H9 (cell line): ENCODE measurements at regions not wholly inside any gene's neighbourhood (a gene's known extent, or its start where the extent isn't known, plus 50 kb on each side); places are given as distances from the start of the nearest gene placed in this dataset.

Experiments
- DNase-seq: peaks from one replicate; pipeline ENCODE4 v3.0.0-alpha.2; 2017
- H2AFZ ChIP-seq: one replicate; pipeline ENCODE4 v1.6.1; 2013; ENCODE audit warnings: mild to moderate bottlenecking, low read length, control low read depth, moderate library complexity
- H2AK5ac ChIP-seq: 2 replicates; pipeline ENCODE4 v1.6.1; 2013; ENCODE audit warnings: low read length, control low read depth, mixed read lengths; ENCODE audit not compliant: insufficient read length
- H2BK120ac ChIP-seq: one replicate; pipeline ENCODE4 v1.6.1; 2013; ENCODE audit warnings: low read depth, mild to moderate bottlenecking, low read length, control low read depth, inconsistent platforms; ENCODE audit not compliant: poor library complexity, severe bottlenecking
- H2BK12ac ChIP-seq: 2 replicates; pipeline ENCODE4 v1.6.1; 2013; ENCODE audit warnings: low read length, control low read depth, mixed read lengths, low read depth; ENCODE audit not compliant: insufficient read length
- H2BK15ac ChIP-seq: 2 replicates; pipeline ENCODE4 v1.6.1; 2013; ENCODE audit warnings: low read depth, low read length, control low read depth
- H2BK20ac ChIP-seq: one replicate; pipeline ENCODE4 v1.6.1; 2013; ENCODE audit warnings: low read depth, mild to moderate bottlenecking, low read length, control low read depth, inconsistent platforms; ENCODE audit not compliant: poor library complexity, severe bottlenecking
- H2BK5ac ChIP-seq: 2 replicates; pipeline ENCODE4 v1.6.1; 2013; ENCODE audit warnings: low read length, control low read depth, mixed read lengths; ENCODE audit not compliant: insufficient read length
- H3K14ac ChIP-seq: 2 replicates; pipeline ENCODE4 v1.6.1; 2013; ENCODE audit warnings: low read length, control low read depth; ENCODE audit not compliant: insufficient read depth
- H3K18ac ChIP-seq: 2 replicates; pipeline ENCODE4 v1.6.1; 2013; ENCODE audit warnings: low read depth, mild to moderate bottlenecking, mixed read lengths, low read length, control low read depth; ENCODE audit not compliant: insufficient read length
- H3K23ac ChIP-seq: 2 replicates; pipeline ENCODE4 v1.6.1; 2013; ENCODE audit warnings: low read length, control low read depth, mixed read lengths, low read depth; ENCODE audit not compliant: insufficient read length
- H3K23me2 ChIP-seq: 2 replicates; pipeline ENCODE4 v1.6.1; 2013; ENCODE audit warnings: low read depth, mild to moderate bottlenecking, mixed read lengths, low read length, control low read depth; ENCODE audit not compliant: insufficient read length, poor library complexity, severe bottlenecking
- H3K27ac ChIP-seq: 2 replicates; pipeline ENCODE4 v1.5.1; 2013; ENCODE audit warnings: low read length, control low read depth, mixed read lengths, low read depth; ENCODE audit not compliant: insufficient read length
- H3K27me3 ChIP-seq: 2 replicates; pipeline ENCODE4 v1.6.1; 2013; ENCODE audit warnings: low read length, control low read depth, inconsistent platforms; ENCODE audit not compliant: insufficient read depth
- H3K4ac ChIP-seq: 2 replicates; pipeline ENCODE4 v1.6.1; 2013; ENCODE audit warnings: low read depth, mild to moderate bottlenecking, control low read depth, inconsistent platforms, low read length, moderate library complexity
- H3K4me1 ChIP-seq: 2 replicates; pipeline ENCODE4 v1.6.1; 2013; ENCODE audit warnings: low read length, control low read depth, inconsistent platforms; ENCODE audit not compliant: insufficient read depth
- H3K4me2 ChIP-seq: 2 replicates; pipeline ENCODE4 v1.6.1; 2013; ENCODE audit warnings: low read length, control low read depth, mixed read lengths; ENCODE audit not compliant: insufficient read length, insufficient read depth
- H3K56ac ChIP-seq: 2 replicates; pipeline ENCODE4 v1.6.1; 2013; ENCODE audit warnings: low read depth, mild to moderate bottlenecking, mixed read lengths, low read length, control low read depth; ENCODE audit not compliant: insufficient read length
- H3K79me1 ChIP-seq: 2 replicates; pipeline ENCODE4 v1.6.1; 2013; ENCODE audit warnings: low read depth, mild to moderate bottlenecking, moderate library complexity, low read length, control low read depth, inconsistent platforms; ENCODE audit not compliant: insufficient read depth, poor library complexity, severe bottlenecking
- H3K79me2 ChIP-seq: 2 replicates; pipeline ENCODE4 v1.6.1; 2013; ENCODE audit warnings: low read length, control low read depth, inconsistent platforms; ENCODE audit not compliant: insufficient read depth
- H3K9ac ChIP-seq: 2 replicates; pipeline ENCODE4 v1.6.1; 2013; ENCODE audit warnings: low read length, control low read depth, mixed read lengths; ENCODE audit not compliant: insufficient read length; ENCODE audit errors: extremely low read depth
- H3K9me3 ChIP-seq: one replicate; pipeline ENCODE4 v1.6.1; 2013; ENCODE audit warnings: low read depth, low read length, inconsistent platforms; ENCODE audit not compliant: control insufficient read depth
- H3T11ph ChIP-seq: one replicate; pipeline ENCODE4 v1.6.1; 2013; ENCODE audit warnings: mild to moderate bottlenecking, low read length, control low read depth, inconsistent platforms
- H4K20me1 ChIP-seq: one replicate; pipeline ENCODE4 v1.6.1; 2013; ENCODE audit not compliant: control insufficient read depth, insufficient read length, insufficient read depth
- H4K5ac ChIP-seq: 2 replicates; pipeline ENCODE4 v1.6.1; 2013; ENCODE audit warnings: low read depth, mild to moderate bottlenecking, mixed read lengths, low read length, control low read depth; ENCODE audit not compliant: insufficient read length
- H4K8ac ChIP-seq: replicated peaks from 2 replicates; pipeline ENCODE4 v1.6.1; 2013; ENCODE audit warnings: low read length, control low read depth, mixed read lengths, low read depth; ENCODE audit not compliant: insufficient read length
- H4K91ac ChIP-seq: 2 replicates; pipeline ENCODE4 v1.6.1; 2013; ENCODE audit warnings: low read depth, mild to moderate bottlenecking, moderate library complexity, mixed read lengths, low read length, control low read depth; ENCODE audit not compliant: insufficient read length
- H3K27ac Mint-ChIP-seq, 3 experiments: 2 replicates in 2 of 3; 3 replicates in 1 of 3; pipeline ENCODE4 v1.8.0; 2020 to 2021; ENCODE audit warnings: mixed read lengths in 3 of 3, mild to moderate bottlenecking in 1 of 3, moderate library complexity in 1 of 3
- H3K27me3 Mint-ChIP-seq: 2 replicates; pipeline ENCODE4 v1.8.0; 2021; ENCODE audit warnings: low read depth, mild to moderate bottlenecking, moderate library complexity, mixed read lengths
- H3K36me3 Mint-ChIP-seq, 3 experiments: 2 replicates in 2 of 3; 3 replicates in 1 of 3; pipeline ENCODE4 v1.8.0; 2020 to 2021; ENCODE audit warnings: low read depth in 3 of 3, mixed read lengths in 3 of 3; ENCODE audit not compliant: insufficient read depth in 1 of 3
- H3K4me1 Mint-ChIP-seq, 2 experiments: 2 replicates each; pipeline ENCODE4 v1.8.0; 2020; ENCODE audit warnings: mixed read lengths in 2 of 2
- H3K4me3 Mint-ChIP-seq, 2 experiments: 2 replicates in 1 of 2; 3 replicates in 1 of 2; pipeline ENCODE4 v1.8.0; 2020 to 2021; ENCODE audit warnings: mild to moderate bottlenecking in 2 of 2, mixed read lengths in 2 of 2, moderate library complexity in 1 of 2
- H3K9me3 Mint-ChIP-seq, 2 experiments: 2 replicates in 1 of 2; 3 replicates in 1 of 2; pipeline ENCODE4 v1.8.0; 2020; ENCODE audit warnings: mild to moderate bottlenecking in 2 of 2, mixed read lengths in 2 of 2, moderate library complexity in 1 of 2
- WGBS: extraction: QIAGEN DNeasy Blood & Tissue Kit; methylation state at CpG from one replicate; pipeline ENCODE4 v1.1.7; 2013; ENCODE audit warnings: missing lambda C conversion rate, low lambda C conversion rate, mixed read lengths; ENCODE audit not compliant: insufficient read length; ENCODE audit errors: extremely low coverage; 5-methylcytosine and 5-hydroxymethylcytosine counted together
- TF ChIP-seq, protein P1 (sequence below): fragments of 200-600 bp; sonication (generic); conservative IDR thresholded peaks from 3 replicates; pipeline ENCODE4 v1.8.0; 2021; ENCODE audit warnings: antibody characterized with exemption, mild to moderate bottlenecking

DNA sequence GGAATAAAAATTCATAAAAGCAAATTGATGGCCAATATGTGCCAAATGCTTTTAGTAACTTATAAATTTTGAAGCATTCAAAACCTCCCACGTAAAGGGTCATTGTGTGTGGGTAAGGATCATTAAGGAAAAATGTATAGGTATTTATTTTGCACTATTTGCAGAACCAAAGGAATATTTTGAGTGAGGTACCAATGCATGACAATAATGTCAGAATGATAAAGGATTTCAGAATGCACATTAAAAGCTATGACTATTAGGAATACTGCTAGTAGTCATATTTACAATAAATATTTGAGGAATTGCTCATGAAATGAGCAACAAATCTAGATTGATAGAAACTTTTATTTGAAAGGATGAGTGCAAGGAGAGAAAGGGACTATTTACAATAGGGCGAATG, 932.8 kb downstream of the SLC6A15 start:
- Histone ChIP-seq H4K5ac (no peak overlapping the region), H2BK120ac (no peak overlapping the region), H3K14ac (no peak overlapping the region), H2AK5ac (no peak overlapping the region), H2BK15ac (no peak overlapping the region), H3K56ac (no peak overlapping the region), H3K4ac (no peak overlapping the region), H3T11ph (no peak overlapping the region), H2BK12ac (no peak overlapping the region), H4K91ac (no peak overlapping the region), H3K79me2 (no peaks in the 10 kb centered on the region), H2BK5ac (no peak overlapping the region), H2AFZ (no peak overlapping the region), H3K79me1 (no peaks in the 10 kb centered on the region), H3K27ac (no peak overlapping the region), H3K27me3 (no peaks in the 10 kb centered on the region), H3K4me1 (no peaks in the 10 kb centered on the region), H3K9ac (no peak overlapping the region), H3K18ac (no peak overlapping the region), H4K20me1 (no peaks in the 10 kb centered on the region), H2BK20ac (no peak overlapping the region), H3K4me2 (no peak overlapping the region), H3K23me2 (no peaks in the 10 kb centered on the region), H3K23ac (no peak overlapping the region), H4K8ac (no peak overlapping the region), H3K9me3 (no peaks in the 10 kb centered on the region)
- no peak for DNase-seq
- H3K27ac Mint-ChIP-seq, result no peak overlapping the region; a peak in 2 of 7 replicates
- no CpG with 5 or more reads among the region's 2 CpGs for WGBS
- no peaks in the 10 kb centered on the region for H3K36me3 Mint-ChIP-seq
- no peaks in the 10 kb centered on the region for H3K27me3 Mint-ChIP-seq
- TF ChIP-seq, protein P1, sequence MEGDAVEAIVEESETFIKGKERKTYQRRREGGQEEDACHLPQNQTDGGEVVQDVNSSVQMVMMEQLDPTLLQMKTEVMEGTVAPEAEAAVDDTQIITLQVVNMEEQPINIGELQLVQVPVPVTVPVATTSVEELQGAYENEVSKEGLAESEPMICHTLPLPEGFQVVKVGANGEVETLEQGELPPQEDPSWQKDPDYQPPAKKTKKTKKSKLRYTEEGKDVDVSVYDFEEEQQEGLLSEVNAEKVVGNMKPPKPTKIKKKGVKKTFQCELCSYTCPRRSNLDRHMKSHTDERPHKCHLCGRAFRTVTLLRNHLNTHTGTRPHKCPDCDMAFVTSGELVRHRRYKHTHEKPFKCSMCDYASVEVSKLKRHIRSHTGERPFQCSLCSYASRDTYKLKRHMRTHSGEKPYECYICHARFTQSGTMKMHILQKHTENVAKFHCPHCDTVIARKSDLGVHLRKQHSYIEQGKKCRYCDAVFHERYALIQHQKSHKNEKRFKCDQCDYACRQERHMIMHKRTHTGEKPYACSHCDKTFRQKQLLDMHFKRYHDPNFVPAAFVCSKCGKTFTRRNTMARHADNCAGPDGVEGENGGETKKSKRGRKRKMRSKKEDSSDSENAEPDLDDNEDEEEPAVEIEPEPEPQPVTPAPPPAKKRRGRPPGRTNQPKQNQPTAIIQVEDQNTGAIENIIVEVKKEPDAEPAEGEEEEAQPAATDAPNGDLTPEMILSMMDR, result no peak
- no peaks in the 10 kb centered on the region for H3K9me3 Mint-ChIP-seq
- H3K4me3 Mint-ChIP-seq, result no peak overlapping the region
- H3K4me1 Mint-ChIP-seq, result peaks cover 6 to 12% of the 10 kb centered on the region in 2 experiments; a peak in 3 of 4 replicates
